ENCODE measurements at regions not wholly inside any gene's neighbourhood (a gene's known extent, or its start where the extent isn't known, plus 50 kb on each side); places are given as distances from the start of the nearest gene placed in this dataset.

DNA sequence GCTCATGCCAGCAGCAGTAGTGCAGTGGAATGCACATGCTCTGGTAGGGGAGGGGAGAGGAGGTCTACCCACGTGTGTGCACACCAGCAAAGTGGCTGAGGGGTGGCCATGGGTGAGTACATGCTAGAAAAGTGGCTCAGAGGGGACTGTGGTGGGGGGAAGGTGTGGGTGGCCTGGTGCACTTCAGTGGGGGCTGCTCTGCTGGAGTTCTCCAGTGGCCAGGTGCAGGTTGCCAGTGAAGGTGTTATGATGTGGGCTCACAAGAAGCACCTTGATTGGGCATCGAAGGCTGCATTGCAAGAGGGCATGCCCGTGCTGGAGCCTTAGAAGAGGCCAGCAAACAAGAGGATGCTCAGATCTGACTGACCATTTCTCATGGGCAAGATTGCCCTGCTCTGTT is 613.6 kb upstream of the PHF14 start:
- no peak for DNase-seq
- Histone ChIP-seq H4K20me1 (ENCODE audit: insufficient read depth, low read length) (no peaks in the 10 kb centered on the region), H3K9me3 (replicated peaks; ENCODE audit: insufficient read depth, low read length) (no peaks in the 10 kb centered on the region), H2AFZ (ENCODE audit: low read length) (no peak overlapping the region), H3K4me3 (ENCODE audit: low read length) (no peak overlapping the region), H3F3A (ENCODE audit: insufficient read depth, low read length) (no peaks in the 10 kb centered on the region), H3K9me2 (replicated peaks; ENCODE audit: insufficient read depth, low read length) (no peaks in the 10 kb centered on the region), H3K9ac (ENCODE audit: low read length) (no peak overlapping the region), H3K79me2 (ENCODE audit: low read length) (no peaks in the 10 kb centered on the region), H3K27me3 (replicated peaks; ENCODE audit: insufficient read depth, low read length) (no peaks in the 10 kb centered on the region), H3K4me1 (ENCODE audit: low read length) (no peaks in the 10 kb centered on the region), H3K27ac (ENCODE audit: low read length) (no peak overlapping the region), H3K36me3 (replicated peaks; ENCODE audit: insufficient read depth, low read length) (no peaks in the 10 kb centered on the region), H3K4me2 (ENCODE audit: low read depth, low read length) (no peak overlapping the region)
- TF ChIP-seq EZH2phosphoT487 (IDR thresholded peaks at IDR 0.05; ENCODE audit: low read length) (no peak), EZH2 (optimal IDR thresholded peaks at IDR 0.05; ENCODE audit: low read depth, low read length) (no peak)
- TF ChIP-seq, protein P1, sequence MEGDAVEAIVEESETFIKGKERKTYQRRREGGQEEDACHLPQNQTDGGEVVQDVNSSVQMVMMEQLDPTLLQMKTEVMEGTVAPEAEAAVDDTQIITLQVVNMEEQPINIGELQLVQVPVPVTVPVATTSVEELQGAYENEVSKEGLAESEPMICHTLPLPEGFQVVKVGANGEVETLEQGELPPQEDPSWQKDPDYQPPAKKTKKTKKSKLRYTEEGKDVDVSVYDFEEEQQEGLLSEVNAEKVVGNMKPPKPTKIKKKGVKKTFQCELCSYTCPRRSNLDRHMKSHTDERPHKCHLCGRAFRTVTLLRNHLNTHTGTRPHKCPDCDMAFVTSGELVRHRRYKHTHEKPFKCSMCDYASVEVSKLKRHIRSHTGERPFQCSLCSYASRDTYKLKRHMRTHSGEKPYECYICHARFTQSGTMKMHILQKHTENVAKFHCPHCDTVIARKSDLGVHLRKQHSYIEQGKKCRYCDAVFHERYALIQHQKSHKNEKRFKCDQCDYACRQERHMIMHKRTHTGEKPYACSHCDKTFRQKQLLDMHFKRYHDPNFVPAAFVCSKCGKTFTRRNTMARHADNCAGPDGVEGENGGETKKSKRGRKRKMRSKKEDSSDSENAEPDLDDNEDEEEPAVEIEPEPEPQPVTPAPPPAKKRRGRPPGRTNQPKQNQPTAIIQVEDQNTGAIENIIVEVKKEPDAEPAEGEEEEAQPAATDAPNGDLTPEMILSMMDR (IDR thresholded peaks at IDR 0.05; ENCODE audit: low read length) = no peak

GRCh38 chr7:10401793-10402192 is 571.9 kb upstream of the PHF14 start:
- Histone ChIP-seq H3K4me3 (ENCODE audit: low read length) (no peak overlapping the region), H3F3A (ENCODE audit: insufficient read depth, low read length) (no peaks in the 10 kb centered on the region), H2AFZ (ENCODE audit: low read length) (no peak overlapping the region), H3K9me2 (replicated peaks; ENCODE audit: insufficient read depth, low read length) (no peaks in the 10 kb centered on the region), H3K27me3 (replicated peaks; ENCODE audit: insufficient read depth, low read length) (no peaks in the 10 kb centered on the region), H3K4me2 (ENCODE audit: low read depth, low read length) (no peak overlapping the region), H3K9me3 (replicated peaks; ENCODE audit: insufficient read depth, low read length) (no peaks in the 10 kb centered on the region), H3K79me2 (ENCODE audit: low read length) (no peaks in the 10 kb centered on the region), H3K4me1 (ENCODE audit: low read length) (no peaks in the 10 kb centered on the region), H3K27ac (ENCODE audit: low read length) (no peak overlapping the region), H3K36me3 (replicated peaks; ENCODE audit: insufficient read depth, low read length) (no peaks in the 10 kb centered on the region), H4K20me1 (ENCODE audit: insufficient read depth, low read length) (no peaks in the 10 kb centered on the region), H3K9ac (ENCODE audit: low read length) (no peak overlapping the region)
- DNase-seq = no peak
- TF ChIP-seq EZH2 (optimal IDR thresholded peaks at IDR 0.05; ENCODE audit: low read depth, low read length) (no peak), EZH2phosphoT487 (IDR thresholded peaks at IDR 0.05; ENCODE audit: low read length) (no peak)
- TF ChIP-seq, protein P1 (IDR thresholded peaks at IDR 0.05; ENCODE audit: low read length) = no peak

DNA sequence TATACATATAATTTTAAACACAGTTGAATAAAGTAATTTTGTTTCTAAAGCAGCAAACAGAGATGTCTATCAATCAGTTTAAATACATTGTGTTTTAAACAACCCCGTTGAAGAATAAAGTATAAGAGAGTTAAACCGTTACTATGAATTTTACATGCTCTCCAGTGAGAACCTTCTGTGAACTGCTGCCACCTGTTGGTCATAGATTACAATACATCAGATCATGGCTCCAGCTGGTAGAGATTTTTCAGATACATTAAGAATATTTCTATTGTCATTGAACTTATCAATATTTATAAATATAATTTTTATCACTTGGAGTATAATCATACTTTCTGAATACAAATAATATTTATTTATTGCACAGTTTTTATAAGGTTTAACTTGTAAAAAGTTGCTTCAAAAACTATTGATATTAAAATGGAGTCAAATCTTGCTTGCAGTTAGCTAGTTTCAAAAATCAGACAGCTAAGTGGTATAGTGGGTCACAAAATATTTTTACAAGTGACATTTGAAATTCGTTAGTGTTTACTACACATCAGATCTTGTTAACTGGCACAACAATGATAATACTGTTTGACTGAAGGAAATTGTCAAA is 561.2 kb upstream of the PHF14 start:
- Histone ChIP-seq H3K4me2 (ENCODE audit: low read depth, low read length) (no peak overlapping the region), H3K36me3 (replicated peaks; ENCODE audit: insufficient read depth, low read length) (no peaks in the 10 kb centered on the region), H3K9me3 (replicated peaks; ENCODE audit: insufficient read depth, low read length) (no peaks in the 10 kb centered on the region), H3K27me3 (replicated peaks; ENCODE audit: insufficient read depth, low read length) (no peaks in the 10 kb centered on the region), H2AFZ (ENCODE audit: low read length) (no peak overlapping the region), H4K20me1 (ENCODE audit: insufficient read depth, low read length) (no peaks in the 10 kb centered on the region), H3K4me3 (ENCODE audit: low read length) (no peak overlapping the region), H3F3A (ENCODE audit: insufficient read depth, low read length) (no peaks in the 10 kb centered on the region), H3K27ac (ENCODE audit: low read length) (no peak overlapping the region), H3K79me2 (ENCODE audit: low read length) (no peaks in the 10 kb centered on the region), H3K9ac (ENCODE audit: low read length) (no peak overlapping the region), H3K4me1 (ENCODE audit: low read length) (no peaks in the 10 kb centered on the region), H3K9me2 (replicated peaks; ENCODE audit: insufficient read depth, low read length) (no peaks in the 10 kb centered on the region)
- TF ChIP-seq EZH2phosphoT487 (IDR thresholded peaks at IDR 0.05; ENCODE audit: low read length) = no peak
- TF ChIP-seq EZH2 (optimal IDR thresholded peaks at IDR 0.05; ENCODE audit: low read depth, low read length) = no peak
- TF ChIP-seq, protein P1 (IDR thresholded peaks at IDR 0.05; ENCODE audit: low read length) = peak; percentile 54
- DNase-seq = peak; percentile 69

Measured in MM.1S (cell line).